ENCODE measurements at regions not wholly inside any gene's neighbourhood (a gene's known extent, or its start where the extent isn't known, plus 50 kb on each side); places are given as distances from the start of the nearest gene placed in this dataset.

DNA sequence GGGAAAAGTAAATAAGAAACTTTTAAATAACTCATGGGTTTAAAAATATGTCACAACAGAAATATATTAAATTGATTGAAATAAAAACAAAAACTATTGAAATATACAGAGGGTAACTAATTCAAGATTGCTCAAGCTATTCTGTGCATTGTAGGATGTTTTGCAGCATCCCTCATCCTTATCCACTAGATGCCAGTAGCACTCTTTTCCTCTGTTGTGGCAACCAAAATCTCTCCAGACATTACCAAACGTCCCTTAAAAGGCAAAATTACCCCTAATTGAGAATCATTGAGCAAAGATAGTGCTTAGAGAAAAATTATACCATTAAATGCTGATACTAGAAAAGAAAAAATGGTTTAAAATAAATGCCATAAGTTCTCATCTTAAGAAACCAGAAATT, 682.6 kb downstream of the RWDD3 start:
- Mint-ChIP-seq H3K27ac (no peak overlapping the region), H3K4me3 (no peak overlapping the region), H3K36me3 (peaks cover 11% of the 10 kb centered on the region), H3K9me3 (peaks cover 5 to 14% of the 10 kb centered on the region in 2 donors), H3K27me3 (ENCODE audit: low read depth in 2 of 2) (no peaks in the 10 kb centered on the region), H3K4me1 (no peaks in the 10 kb centered on the region)
- Histone ChIP-seq H3K27me3 (ENCODE audit: control insufficient read depth, insufficient read depth, low read length) (no peaks in the 10 kb centered on the region), H3K27ac (ENCODE audit: low read length) (no peak overlapping the region), H3K4me3 (ENCODE audit: low read length) (no peak overlapping the region), H3K9me3 (ENCODE audit: control insufficient read depth, insufficient read depth, low read length) (peaks cover 9% of the 10 kb centered on the region), H3K36me3 (ENCODE audit: control insufficient read depth, insufficient read depth, low read length) (no peaks in the 10 kb centered on the region), H3K4me1 (ENCODE audit: control insufficient read depth, insufficient read depth, low read length) (no peaks in the 10 kb centered on the region)
- no peak for DNase-seq
- no peak for TF ChIP-seq CTCF (IDR thresholded peaks at IDR 0.05)
- WGBS (ENCODE audit: insufficient coverage): no CpG with 5 or more reads among the region's 1 CpG
- ATAC-seq: no peak
- intact Hi-C loops (cut with micrococcal nuclease): no loop called here

- Mint-ChIP-seq H3K9me3 (peaks cover 13 to 20% of the 10 kb centered on the region in 2 donors), H3K4me3 (no peak overlapping the region), H3K27ac (no peak overlapping the region), H3K4me1 (no peaks in the 10 kb centered on the region), H3K27me3 (ENCODE audit: low read depth in 2 of 2) (no peaks in the 10 kb centered on the region), H3K36me3 (no peaks in the 10 kb centered on the region)
- no peaks in the 10 kb centered on the region for H3K27me3 ChIP-seq (ENCODE audit: control insufficient read depth, insufficient read depth, low read length)
- no peaks in the 10 kb centered on the region for H3K36me3 ChIP-seq (ENCODE audit: control insufficient read depth, insufficient read depth, low read length)
- no peak overlapping the region for H3K27ac ChIP-seq (ENCODE audit: low read length)
- no peak overlapping the region for H3K4me3 ChIP-seq (ENCODE audit: low read length)
- no peak for TF ChIP-seq CTCF (IDR thresholded peaks at IDR 0.05)
- no peak for ATAC-seq
- 82% methylated on average over 2 of the region's 4 CpGs for WGBS (ENCODE audit: insufficient coverage)
- H3K4me1 ChIP-seq (ENCODE audit: control insufficient read depth, insufficient read depth, low read length): no peaks in the 10 kb centered on the region
- H3K9me3 ChIP-seq (ENCODE audit: control insufficient read depth, insufficient read depth, low read length): peaks cover under 1% of the 10 kb centered on the region
- DNase-seq: no peak
- intact Hi-C loops (cut with micrococcal nuclease): no loop called here
These were observed 690.7 kb downstream of the RWDD3 start for GRCh38 chr1:95924684-95925083.

GRCh38 chr1:95926331-95926730, 692.3 kb downstream of the RWDD3 start:
- H3K9me3 ChIP-seq (ENCODE audit: control insufficient read depth, insufficient read depth, low read length): peaks cover 3% of the 10 kb centered on the region
- intact Hi-C loops (cut with micrococcal nuclease): no loop called here
- Mint-ChIP-seq H3K27me3 (ENCODE audit: low read depth in 2 of 2) (no peaks in the 10 kb centered on the region), H3K4me3 (no peak overlapping the region), H3K27ac (no peak overlapping the region), H3K4me1 (no peaks in the 10 kb centered on the region), H3K9me3 (peaks cover 18 to 26% of the 10 kb centered on the region in 2 donors), H3K36me3 (no peaks in the 10 kb centered on the region)
- no peak overlapping the region for H3K27ac ChIP-seq (ENCODE audit: low read length)
- no peaks in the 10 kb centered on the region for H3K36me3 ChIP-seq (ENCODE audit: control insufficient read depth, insufficient read depth, low read length)
- ATAC-seq (no peak), DNase-seq (no peak)
- no peaks in the 10 kb centered on the region for H3K4me1 ChIP-seq (ENCODE audit: control insufficient read depth, insufficient read depth, low read length)
- WGBS (ENCODE audit: insufficient coverage): 54% methylated on average over 1 of the region's 1 CpG
- no peaks in the 10 kb centered on the region for H3K27me3 ChIP-seq (ENCODE audit: control insufficient read depth, insufficient read depth, low read length)
- no peak overlapping the region for H3K4me3 ChIP-seq (ENCODE audit: low read length)
- no peak for TF ChIP-seq CTCF (IDR thresholded peaks at IDR 0.05)

DNA sequence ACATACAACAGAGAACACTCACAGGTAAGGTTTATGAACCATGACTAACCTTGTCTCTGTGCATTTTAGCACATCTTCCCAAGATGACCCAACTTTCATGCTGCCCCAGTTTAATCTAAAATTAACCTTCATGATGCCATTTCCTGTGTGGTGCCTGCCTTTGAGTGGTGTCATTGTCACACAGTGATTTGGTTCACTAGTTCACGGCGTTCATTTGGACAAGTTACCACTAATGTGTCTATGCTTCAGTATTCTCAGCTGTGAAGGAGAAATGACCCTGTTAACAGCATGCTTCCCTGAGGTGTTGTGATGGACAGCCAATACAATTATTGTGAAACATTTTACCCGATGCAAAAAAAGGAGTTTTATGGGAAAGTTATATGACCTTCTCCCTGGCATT, 693.1 kb downstream of the RWDD3 start:
- Mint-ChIP-seq H3K27me3 (ENCODE audit: low read depth in 2 of 2) (no peaks in the 10 kb centered on the region), H3K4me3 (no peak overlapping the region), H3K27ac (no peak overlapping the region), H3K36me3 (no peaks in the 10 kb centered on the region), H3K4me1 (no peaks in the 10 kb centered on the region), H3K9me3 (peaks cover 19 to 30% of the 10 kb centered on the region in 2 donors)
- no peak for DNase-seq
- H3K4me3 ChIP-seq (ENCODE audit: low read length): no peak overlapping the region
- H3K9me3 ChIP-seq (ENCODE audit: control insufficient read depth, insufficient read depth, low read length): peaks cover 3% of the 10 kb centered on the region
- intact Hi-C loops (cut with micrococcal nuclease): no loop called here
- TF ChIP-seq CTCF (IDR thresholded peaks at IDR 0.05): no peak
- H3K4me1 ChIP-seq (ENCODE audit: control insufficient read depth, insufficient read depth, low read length): no peaks in the 10 kb centered on the region
- no peak for ATAC-seq
- H3K27me3 ChIP-seq (ENCODE audit: control insufficient read depth, insufficient read depth, low read length): no peaks in the 10 kb centered on the region
- no peak overlapping the region for H3K27ac ChIP-seq (ENCODE audit: low read length)
- 75% methylated on average over 3 of the region's 3 CpGs for WGBS (ENCODE audit: insufficient coverage)
- H3K36me3 ChIP-seq (ENCODE audit: control insufficient read depth, insufficient read depth, low read length): no peaks in the 10 kb centered on the region
